Uterus (tissue), 3 donors: ENCODE measurements at regions not wholly inside any gene's neighbourhood (a gene's known extent, or its start where the extent isn't known, plus 50 kb on each side); places are given as distances from the start of the nearest gene placed in this dataset.

Experiments used
- DNase-seq, 2 donors: peaks; one replicate each; pipeline ENCODE4 v3.0.0-alpha.2; 2019 to 2020
- H3K27ac ChIP-seq, 2 donors: fragments of 200-600 bp; sonication (generic); 1 replicate in 1 of 2; 2 replicates in 1 of 2; pipeline ENCODE4 v1.5.1; 2016 to 2018
- H3K27me3 ChIP-seq, 2 donors: fragments of 200-600 bp; sonication (generic); one replicate each; pipeline ENCODE4 v1.5.1; 2018 to 2019; ENCODE audit warnings: control low read depth in 1 of 2
- H3K36me3 ChIP-seq, 2 donors: fragments of 200-600 bp; sonication (generic); one replicate each; pipeline ENCODE4 v1.5.1; 2019; ENCODE audit warnings: control low read depth in 1 of 2
- H3K4me1 ChIP-seq, 2 donors: fragments of 200-600 bp; sonication (generic); one replicate each; pipeline ENCODE4 v1.5.1; 2018 to 2019; ENCODE audit warnings: control low read depth in 1 of 2
- H3K4me3 ChIP-seq, 2 donors: fragments of 200-600 bp; sonication (generic); 1 replicate in 1 of 2; 2 replicates in 1 of 2; pipeline ENCODE4 v1.5.1; 2018 to 2019; ENCODE audit warnings: mild to moderate bottlenecking in 1 of 2
- H3K9me3 ChIP-seq, 2 donors: fragments of 200-600 bp; sonication (generic); one replicate each; pipeline ENCODE4 v1.5.1; 2019; ENCODE audit warnings: control low read depth in 1 of 2
- POLR2A ChIP-seq, 2 donors: fragments of 450-650 bp; IDR thresholded peaks; one replicate each; pipeline ENCODE4 v1.6.1; 2016; ENCODE audit warnings: antibody characterized with exemption in 2 of 2, mild to moderate bottlenecking in 1 of 2, moderate library complexity in 1 of 2
- intact Hi-C: fragments of 100-400 bp; cut with DNase I; formaldehyde crosslinking; loops from one replicate; pipeline ENCODE4 v1.15.1; 2023; ENCODE audit warnings: low total_unique reads
- TF ChIP-seq, protein P1 (sequence below), 4 experiments: fragments of 200-600 bp in 2 of 4; fragments of 450-650 bp in 2 of 4; sonication (generic) in 2 of 4; IDR thresholded peaks; one replicate each; pipeline ENCODE4 v1.5.1; 2016 to 2019; ENCODE audit warnings: antibody characterized with exemption in 4 of 4, mild to moderate bottlenecking in 2 of 4, moderate library complexity in 1 of 4
- donor health status: DM: yes; HTN: yes; CAD: no.

DNA sequence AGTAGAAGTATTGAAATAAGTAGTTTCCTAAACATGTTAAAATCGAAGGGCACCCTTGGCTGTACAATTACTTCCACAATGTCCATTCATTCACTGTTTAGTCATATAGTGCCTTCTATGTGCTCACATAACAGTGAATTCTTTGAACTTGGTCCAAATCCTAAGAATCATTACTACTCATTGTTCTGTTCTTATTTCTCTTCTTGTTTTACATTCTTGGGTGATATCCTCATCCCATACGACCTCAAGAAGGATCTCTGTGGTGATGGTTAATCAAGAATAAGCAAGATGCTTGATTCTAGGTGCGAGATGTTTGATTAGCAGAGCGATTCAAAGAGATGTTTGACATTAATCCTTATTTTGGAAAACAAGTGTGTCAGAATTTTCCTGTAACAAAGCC lies 667.4 kb upstream of the ZP4 start:
- Histone ChIP-seq H3K27ac (no peak overlapping the region), H3K4me1 (no peaks in the 10 kb centered on the region), H3K9me3 (no peaks in the 10 kb centered on the region), H3K27me3 (no peaks in the 10 kb centered on the region), H3K36me3 (no peaks in the 10 kb centered on the region), H3K4me3 (no peak overlapping the region)
- intact Hi-C loops, result no loop called here
- no peak for DNase-seq
- TF ChIP-seq POLR2A (IDR thresholded peaks at IDR 0.05), result no peak
- TF ChIP-seq, protein P1, sequence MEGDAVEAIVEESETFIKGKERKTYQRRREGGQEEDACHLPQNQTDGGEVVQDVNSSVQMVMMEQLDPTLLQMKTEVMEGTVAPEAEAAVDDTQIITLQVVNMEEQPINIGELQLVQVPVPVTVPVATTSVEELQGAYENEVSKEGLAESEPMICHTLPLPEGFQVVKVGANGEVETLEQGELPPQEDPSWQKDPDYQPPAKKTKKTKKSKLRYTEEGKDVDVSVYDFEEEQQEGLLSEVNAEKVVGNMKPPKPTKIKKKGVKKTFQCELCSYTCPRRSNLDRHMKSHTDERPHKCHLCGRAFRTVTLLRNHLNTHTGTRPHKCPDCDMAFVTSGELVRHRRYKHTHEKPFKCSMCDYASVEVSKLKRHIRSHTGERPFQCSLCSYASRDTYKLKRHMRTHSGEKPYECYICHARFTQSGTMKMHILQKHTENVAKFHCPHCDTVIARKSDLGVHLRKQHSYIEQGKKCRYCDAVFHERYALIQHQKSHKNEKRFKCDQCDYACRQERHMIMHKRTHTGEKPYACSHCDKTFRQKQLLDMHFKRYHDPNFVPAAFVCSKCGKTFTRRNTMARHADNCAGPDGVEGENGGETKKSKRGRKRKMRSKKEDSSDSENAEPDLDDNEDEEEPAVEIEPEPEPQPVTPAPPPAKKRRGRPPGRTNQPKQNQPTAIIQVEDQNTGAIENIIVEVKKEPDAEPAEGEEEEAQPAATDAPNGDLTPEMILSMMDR (IDR thresholded peaks at IDR 0.05), result no peak

DNA sequence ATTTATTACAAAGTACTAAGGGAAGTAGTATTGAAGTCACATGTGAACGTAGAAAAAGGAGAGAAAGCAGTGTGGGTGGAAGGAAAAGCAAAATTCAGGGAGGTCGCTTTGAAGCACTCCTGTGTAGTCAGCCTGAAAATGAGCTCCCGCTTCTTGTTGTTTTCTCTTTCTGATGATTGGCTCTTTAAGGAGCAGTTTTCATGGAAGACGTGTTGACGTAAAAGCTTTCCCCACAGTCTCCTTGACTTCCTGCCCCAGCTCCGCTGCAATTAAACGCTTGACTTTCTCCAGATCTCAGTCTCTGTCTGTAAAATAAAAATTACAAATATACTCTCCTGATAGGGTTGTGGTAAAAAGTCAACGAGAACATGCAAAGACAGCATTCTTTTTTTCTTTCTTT lies 661.5 kb upstream of the ZP4 start:
- no peaks in the 10 kb centered on the region for H3K36me3 ChIP-seq
- H3K27ac ChIP-seq, result no peak overlapping the region

DNA sequence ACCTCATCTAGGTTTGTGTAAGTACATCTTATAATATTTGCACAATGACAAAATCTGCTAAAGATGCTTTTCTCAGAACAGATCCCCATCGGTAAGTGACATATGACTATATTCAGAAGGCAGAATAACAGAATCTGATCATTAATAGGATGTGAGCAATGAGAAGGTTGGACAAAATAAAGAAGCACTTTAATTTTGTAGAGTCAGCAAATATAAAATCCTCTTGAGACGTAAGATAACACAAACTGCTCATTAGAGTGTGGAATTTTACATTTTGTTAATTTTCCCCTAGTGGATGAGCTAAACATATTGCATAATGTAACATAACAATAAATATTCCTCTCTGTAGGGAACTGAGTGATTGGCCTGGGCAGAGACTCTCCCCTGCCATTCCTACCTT lies 658.4 kb upstream of the ZP4 start:
- Histone ChIP-seq H3K9me3 (no peaks in the 10 kb centered on the region), H3K27ac (no peak overlapping the region), H3K4me3 (no peak overlapping the region), H3K4me1 (no peaks in the 10 kb centered on the region), H3K27me3 (no peaks in the 10 kb centered on the region), H3K36me3 (no peaks in the 10 kb centered on the region)
- intact Hi-C loops, result no loop called here
- DNase-seq, result no peak
- TF ChIP-seq POLR2A (IDR thresholded peaks at IDR 0.05), result no peak
- TF ChIP-seq, protein P1 (IDR thresholded peaks at IDR 0.05), result no peak

More for the DNA sequence above, 661.5 kb upstream of the ZP4 start:
- no peaks in the 10 kb centered on the region for H3K27me3 ChIP-seq
- no peaks in the 10 kb centered on the region for H3K4me1 ChIP-seq
- no peak overlapping the region for H3K4me3 ChIP-seq
- no peaks in the 10 kb centered on the region for H3K9me3 ChIP-seq
- no peak for DNase-seq
- intact Hi-C loops, result no loop called here
- TF ChIP-seq, protein P1 (IDR thresholded peaks at IDR 0.05), result no peak
- no peak for TF ChIP-seq POLR2A (IDR thresholded peaks at IDR 0.05)

DNA sequence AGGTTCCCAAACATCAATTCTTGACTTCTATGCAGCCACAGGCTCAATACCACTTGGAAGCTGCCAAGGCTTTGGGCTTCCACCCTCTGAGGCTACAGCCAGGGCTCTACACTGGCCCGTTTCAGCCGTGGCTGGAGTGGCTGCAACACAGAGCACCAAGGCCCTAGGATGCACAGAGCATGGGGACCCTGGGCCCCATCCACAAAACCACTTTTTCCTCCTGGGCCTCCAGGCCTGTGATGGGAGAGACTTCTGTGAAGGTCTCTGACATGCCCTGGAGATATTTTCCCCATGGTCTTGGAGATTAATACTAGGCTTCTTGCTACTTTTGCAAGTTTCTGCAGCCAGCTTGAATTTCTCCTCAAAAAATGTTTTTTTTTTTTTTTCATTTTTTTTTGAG lies 655.4 kb upstream of the ZP4 start:
- TF ChIP-seq POLR2A (IDR thresholded peaks at IDR 0.05), result no peak
- TF ChIP-seq, protein P1 (IDR thresholded peaks at IDR 0.05), result no peak
- Histone ChIP-seq H3K36me3 (no peaks in the 10 kb centered on the region), H3K27ac (no peak overlapping the region), H3K27me3 (no peaks in the 10 kb centered on the region), H3K4me1 (no peaks in the 10 kb centered on the region), H3K4me3 (no peak overlapping the region), H3K9me3 (no peaks in the 10 kb centered on the region)
- DNase-seq, result no peak
- intact Hi-C loops, result no loop called here

DNA sequence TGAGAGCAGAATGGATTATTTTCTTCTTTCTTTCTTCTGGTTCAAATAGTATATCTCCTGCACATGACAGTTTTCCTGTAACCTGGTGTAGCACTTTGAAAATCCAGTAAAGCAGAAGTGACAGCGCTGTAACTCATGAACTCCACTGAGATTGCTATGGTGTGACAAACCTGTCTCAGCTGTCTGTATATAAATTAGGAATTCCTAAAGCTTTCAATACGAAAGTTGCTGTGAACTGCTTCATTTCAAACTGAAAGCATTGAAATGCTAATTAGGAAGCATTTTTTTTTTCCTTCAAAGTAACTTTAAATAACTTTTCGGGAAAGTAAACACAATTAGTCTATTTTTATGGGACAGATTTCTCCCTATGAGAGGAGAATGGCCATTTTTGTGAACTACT lies 646.9 kb upstream of the ZP4 start:
- no peak overlapping the region for H3K4me3 ChIP-seq
- H3K27ac ChIP-seq, result no peak overlapping the region
- no peak for TF ChIP-seq POLR2A (IDR thresholded peaks at IDR 0.05)
- TF ChIP-seq, protein P1 (IDR thresholded peaks at IDR 0.05), result no peak
- no peaks in the 10 kb centered on the region for H3K4me1 ChIP-seq
- intact Hi-C loops, result no loop called here
- H3K9me3 ChIP-seq, result no peaks in the 10 kb centered on the region
- DNase-seq, result no peak
- H3K27me3 ChIP-seq, result no peaks in the 10 kb centered on the region
- no peaks in the 10 kb centered on the region for H3K36me3 ChIP-seq
